Prostate gland (tissue), 2 donors: ENCODE measurements at regions not wholly inside any gene's neighbourhood (a gene's known extent, or its start where the extent isn't known, plus 50 kb on each side); places are given as distances from the start of the nearest gene placed in this dataset.

Source experiments
- DNase-seq: peaks from one replicate; pipeline ENCODE4 v3.0.0-alpha.2; 2019; ENCODE audit warnings: low spot score
- H3K27ac ChIP-seq, 2 donors: fragments of 200-600 bp; sonication (generic); 2 replicates each; pipeline ENCODE4 v1.5.1; 2017 to 2019
- H3K27me3 ChIP-seq: fragments of 200-600 bp; sonication (generic); replicated peaks from 2 replicates; pipeline ENCODE4 v1.5.1; 2019; ENCODE audit not compliant: insufficient read depth
- H3K36me3 ChIP-seq, 2 donors: fragments of 200-600 bp; sonication (generic); 1 replicate in 1 of 2; 2 replicates in 1 of 2; pipeline versions ENCODE4 v1.5.1 to v1.8.1; 2017 to 2019
- H3K4me1 ChIP-seq: fragments of 200-600 bp; sonication (generic); replicated peaks from 2 replicates; pipeline ENCODE4 v1.5.1; 2019
- H3K4me3 ChIP-seq, 2 donors: fragments of 200-600 bp; sonication (generic); 2 replicates each; pipeline ENCODE4 v1.5.1; 2017 to 2019
- H3K9me3 ChIP-seq: fragments of 200-600 bp; sonication (generic); 2 replicates; pipeline ENCODE4 v1.5.1; 2017
- CTCF ChIP-seq, 4 experiments: fragments of 200-600 bp in 2 of 4; fragments of 450-650 bp in 2 of 4; sonication (generic) in 2 of 4; IDR thresholded peaks; 1 replicate in 3 of 4; 2 replicates in 1 of 4; pipeline ENCODE4 v1.5.1; 2016 to 2019; ENCODE audit warnings: antibody characterized with exemption in 4 of 4, mild to moderate bottlenecking in 2 of 4, moderate library complexity in 2 of 4
- POLR2A ChIP-seq: fragments of 450-650 bp; IDR thresholded peaks from one replicate; pipeline ENCODE4 v1.6.1; 2016; ENCODE audit warnings: antibody characterized with exemption, mild to moderate bottlenecking
- POLR2AphosphoS5 ChIP-seq: sonication (generic); formaldehyde crosslinking; IDR thresholded peaks from one replicate; pipeline ENCODE4 v1.6.1; 2017; ENCODE audit warnings: antibody characterized with exemption
- WGBS: methylation state at CpG from one replicate; pipeline ENCODE4 v1.1.5; 2018; 5-methylcytosine and 5-hydroxymethylcytosine counted together
- intact Hi-C: fragments of 100-400 bp; cut with DNase I; formaldehyde crosslinking; loops from one replicate; pipeline ENCODE4 v1.14.2; 2022

GRCh38 chr7:19407270-19407669, 262.0 kb upstream of the FERD3L start:
- intact Hi-C loops = no loop called here
- WGBS = 86% methylated on average over 3 of the region's 4 CpGs

GRCh38 chr7:19405541-19405940, 260.3 kb upstream of the FERD3L start:
- Histone ChIP-seq H3K27me3 (no peaks in the 10 kb centered on the region), H3K27ac (no peak overlapping the region), H3K9me3 (no peaks in the 10 kb centered on the region), H3K4me1 (no peaks in the 10 kb centered on the region), H3K4me3 (no peak overlapping the region), H3K36me3 (no peaks in the 10 kb centered on the region)
- DNase-seq = no peak
- no peak for TF ChIP-seq CTCF (IDR thresholded peaks at IDR 0.05)
- TF ChIP-seq POLR2AphosphoS5 = no peak
- TF ChIP-seq POLR2A = no peak
- 68% methylated on average over 2 of the region's 2 CpGs for WGBS
- intact Hi-C loops = no loop called here

More at GRCh38 chr7:19407270-19407669, 262.0 kb upstream of the FERD3L start:
- no peak overlapping the region for H3K4me3 ChIP-seq
- DNase-seq = no peak
- no peaks in the 10 kb centered on the region for H3K9me3 ChIP-seq
- H3K4me1 ChIP-seq = no peaks in the 10 kb centered on the region
- H3K27me3 ChIP-seq = no peaks in the 10 kb centered on the region
- no peak overlapping the region for H3K27ac ChIP-seq
- no peak for TF ChIP-seq POLR2AphosphoS5
- no peak for TF ChIP-seq POLR2A
- no peak for TF ChIP-seq CTCF (IDR thresholded peaks at IDR 0.05)
- H3K36me3 ChIP-seq = no peaks in the 10 kb centered on the region

- Histone ChIP-seq H3K27ac (no peak overlapping the region), H3K4me3 (no peak overlapping the region), H3K27me3 (no peaks in the 10 kb centered on the region), H3K9me3 (no peaks in the 10 kb centered on the region), H3K4me1 (no peaks in the 10 kb centered on the region), H3K36me3 (no peaks in the 10 kb centered on the region)
- TF ChIP-seq POLR2AphosphoS5 = no peak
- TF ChIP-seq CTCF (IDR thresholded peaks at IDR 0.05) = no peak
- TF ChIP-seq POLR2A = no peak
- intact Hi-C loops = no loop called here
- WGBS = 31% methylated on average over 3 of the region's 3 CpGs
- DNase-seq = no peak
These were observed 259.7 kb upstream of the FERD3L start for GRCh38 chr7:19404912-19405329.

- Histone ChIP-seq H3K4me3 (no peak overlapping the region), H3K9me3 (no peaks in the 10 kb centered on the region), H3K4me1 (no peaks in the 10 kb centered on the region), H3K27me3 (no peaks in the 10 kb centered on the region), H3K36me3 (no peaks in the 10 kb centered on the region), H3K27ac (no peak overlapping the region)
- 83% methylated on average over 2 of the region's 2 CpGs for WGBS
- TF ChIP-seq CTCF (IDR thresholded peaks at IDR 0.05) (no peak), POLR2AphosphoS5 (no peak), POLR2A (no peak)
- intact Hi-C loops = no loop called here
- no peak for DNase-seq
These were observed 258.5 kb upstream of the FERD3L start for GRCh38 chr7:19403691-19404090.

GRCh38 chr7:19401461-19401860, 256.2 kb upstream of the FERD3L start:
- no peak for DNase-seq
- H3K27me3 ChIP-seq = no peaks in the 10 kb centered on the region
- TF ChIP-seq CTCF (IDR thresholded peaks at IDR 0.05) (no peak), POLR2A (no peak), POLR2AphosphoS5 (no peak)
- no peaks in the 10 kb centered on the region for H3K4me1 ChIP-seq
- H3K27ac ChIP-seq = no peak overlapping the region
- no peaks in the 10 kb centered on the region for H3K36me3 ChIP-seq
- no peak overlapping the region for H3K4me3 ChIP-seq
- no peaks in the 10 kb centered on the region for H3K9me3 ChIP-seq
- WGBS = 60% methylated on average over 2 of the region's 2 CpGs
- intact Hi-C loops = no loop called here
